OCI-LY7 (cell line): ENCODE measurements at regions not wholly inside any gene's neighbourhood (a gene's known extent, or its start where the extent isn't known, plus 50 kb on each side); places are given as distances from the start of the nearest gene placed in this dataset.

Experiments used
- CTCF ChIP-seq: fragments of 200-600 bp; sonication (generic); conservative IDR thresholded peaks from 2 replicates; pipeline ENCODE4 v1.5.1; 2014; ENCODE audit warnings: mild to moderate bottlenecking, antibody characterized with exemption, low read length, moderate library complexity, mixed read lengths
- EZH2phosphoT487 ChIP-seq: fragments of 200-600 bp; sonication (generic); IDR thresholded peaks from 2 replicates; pipeline ENCODE4 v1.6.1; 2018; ENCODE audit warnings: low read depth, borderline replicate concordance, mild to moderate bottlenecking, mixed run types, antibody characterized with exemption, low read length, moderate library complexity, mixed read lengths

GRCh38 chr15:93771196-93772030 is 459.9 kb upstream of the MCTP2 start:
- no peak for TF ChIP-seq CTCF
- no peak for TF ChIP-seq EZH2phosphoT487
